H1 (cell line): ENCODE measurements at regions not wholly inside any gene's neighbourhood (a gene's known extent, or its start where the extent isn't known, plus 50 kb on each side); places are given as distances from the start of the nearest gene placed in this dataset.

Experiments
- ATF3 ChIP-seq: IDR thresholded peaks from 2 replicates; pipeline ENCODE4 v1.6.1; 2011; ENCODE audit warnings: low read depth, mild to moderate bottlenecking, low read length; ENCODE audit not compliant: insufficient read depth
- BCL11A ChIP-seq, 2 experiments: IDR thresholded peaks; one replicate each; pipeline ENCODE4 v1.6.1; 2011; ENCODE audit warnings: low read depth in 2 of 2, low read length in 2 of 2, mild to moderate bottlenecking in 2 of 2
- BRCA1 ChIP-seq: IDR thresholded peaks from 2 replicates; pipeline ENCODE4 v1.6.1; 2012; ENCODE audit warnings: low read depth, low read length, improper control_type of control experiment
- CEBPB ChIP-seq: IDR thresholded peaks from 2 replicates; pipeline ENCODE4 v1.6.1; 2012; ENCODE audit warnings: low read depth, low read length
- HDAC2 ChIP-seq, 2 experiments: fragments of 300-600 bp in 1 of 2; sonication (generic) in 1 of 2; IDR thresholded peaks; 2 replicates each; pipeline ENCODE4 v1.6.1; 2011 to 2012; ENCODE audit warnings: low read depth in 2 of 2, low read length in 2 of 2, mild to moderate bottlenecking in 2 of 2, moderate library complexity in 2 of 2, borderline replicate concordance in 1 of 2, inconsistent platforms in 1 of 2
- HDAC6 ChIP-seq: IDR thresholded peaks from one replicate; pipeline ENCODE4 v1.7.1; 2012; ENCODE audit warnings: low read depth, mild to moderate bottlenecking, inconsistent platforms, low read length, moderate library complexity
- NRF1 ChIP-seq: IDR thresholded peaks from 2 replicates; pipeline ENCODE4 v1.6.1; 2011; ENCODE audit warnings: mild to moderate bottlenecking, low read depth, low read length, improper control_type of control experiment
- POLR2A ChIP-seq, 2 experiments: IDR thresholded peaks; 1 replicate in 1 of 2; 2 replicates in 1 of 2; pipeline ENCODE4 v1.6.1; 2011; ENCODE audit warnings: low read depth in 2 of 2, low read length in 2 of 2, mild to moderate bottlenecking in 2 of 2; ENCODE audit errors: control extremely low read depth in 1 of 2
- POLR2AphosphoS5 ChIP-seq: IDR thresholded peaks from 2 replicates; pipeline ENCODE4 v1.6.1; 2011; ENCODE audit warnings: low read depth, low read length
- SIX5 ChIP-seq: IDR thresholded peaks from 2 replicates; pipeline ENCODE4 v1.6.1; 2011; ENCODE audit warnings: mild to moderate bottlenecking, low read depth, low read length
- SP2 ChIP-seq: IDR thresholded peaks from 2 replicates; pipeline ENCODE4 v1.6.1; 2012; ENCODE audit warnings: mild to moderate bottlenecking, low read length, inconsistent platforms
- SUZ12 ChIP-seq: fragments of 200-600 bp; sonication (generic); IDR thresholded peaks from 2 replicates; pipeline ENCODE4 v1.6.1; 2012; ENCODE audit warnings: mild to moderate bottlenecking, inconsistent platforms, low read length, moderate library complexity, mixed read lengths
- TF ChIP-seq, protein P1 (sequence below): fragments of 300-600 bp; sonication (generic); IDR thresholded peaks from 2 replicates; pipeline ENCODE4 v1.7.1; 2012; ENCODE audit warnings: low read length, moderate library complexity, mild to moderate bottlenecking, inconsistent platforms; ENCODE audit not compliant: insufficient replicate concordance

DNA sequence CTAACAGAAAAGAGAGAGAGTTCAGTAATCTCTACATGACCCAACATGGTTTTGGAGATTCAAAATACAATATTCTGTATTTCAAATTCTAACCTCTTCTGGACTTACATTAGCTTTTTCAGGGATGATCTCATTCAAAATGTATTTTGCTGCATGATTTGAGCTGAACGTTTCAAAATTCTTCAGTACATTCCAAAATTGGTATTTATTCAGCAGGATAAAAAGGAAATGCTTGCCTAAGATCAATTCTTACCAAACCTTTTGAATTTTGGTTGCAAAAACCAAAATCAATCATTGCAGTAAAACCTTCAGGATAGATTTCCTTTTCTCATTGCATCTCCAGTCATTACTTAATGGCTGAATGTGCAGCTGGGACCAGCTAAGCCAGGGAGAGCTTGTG, 1761.3 kb upstream of the SEL1L start (continued):
- TF ChIP-seq, protein P1, sequence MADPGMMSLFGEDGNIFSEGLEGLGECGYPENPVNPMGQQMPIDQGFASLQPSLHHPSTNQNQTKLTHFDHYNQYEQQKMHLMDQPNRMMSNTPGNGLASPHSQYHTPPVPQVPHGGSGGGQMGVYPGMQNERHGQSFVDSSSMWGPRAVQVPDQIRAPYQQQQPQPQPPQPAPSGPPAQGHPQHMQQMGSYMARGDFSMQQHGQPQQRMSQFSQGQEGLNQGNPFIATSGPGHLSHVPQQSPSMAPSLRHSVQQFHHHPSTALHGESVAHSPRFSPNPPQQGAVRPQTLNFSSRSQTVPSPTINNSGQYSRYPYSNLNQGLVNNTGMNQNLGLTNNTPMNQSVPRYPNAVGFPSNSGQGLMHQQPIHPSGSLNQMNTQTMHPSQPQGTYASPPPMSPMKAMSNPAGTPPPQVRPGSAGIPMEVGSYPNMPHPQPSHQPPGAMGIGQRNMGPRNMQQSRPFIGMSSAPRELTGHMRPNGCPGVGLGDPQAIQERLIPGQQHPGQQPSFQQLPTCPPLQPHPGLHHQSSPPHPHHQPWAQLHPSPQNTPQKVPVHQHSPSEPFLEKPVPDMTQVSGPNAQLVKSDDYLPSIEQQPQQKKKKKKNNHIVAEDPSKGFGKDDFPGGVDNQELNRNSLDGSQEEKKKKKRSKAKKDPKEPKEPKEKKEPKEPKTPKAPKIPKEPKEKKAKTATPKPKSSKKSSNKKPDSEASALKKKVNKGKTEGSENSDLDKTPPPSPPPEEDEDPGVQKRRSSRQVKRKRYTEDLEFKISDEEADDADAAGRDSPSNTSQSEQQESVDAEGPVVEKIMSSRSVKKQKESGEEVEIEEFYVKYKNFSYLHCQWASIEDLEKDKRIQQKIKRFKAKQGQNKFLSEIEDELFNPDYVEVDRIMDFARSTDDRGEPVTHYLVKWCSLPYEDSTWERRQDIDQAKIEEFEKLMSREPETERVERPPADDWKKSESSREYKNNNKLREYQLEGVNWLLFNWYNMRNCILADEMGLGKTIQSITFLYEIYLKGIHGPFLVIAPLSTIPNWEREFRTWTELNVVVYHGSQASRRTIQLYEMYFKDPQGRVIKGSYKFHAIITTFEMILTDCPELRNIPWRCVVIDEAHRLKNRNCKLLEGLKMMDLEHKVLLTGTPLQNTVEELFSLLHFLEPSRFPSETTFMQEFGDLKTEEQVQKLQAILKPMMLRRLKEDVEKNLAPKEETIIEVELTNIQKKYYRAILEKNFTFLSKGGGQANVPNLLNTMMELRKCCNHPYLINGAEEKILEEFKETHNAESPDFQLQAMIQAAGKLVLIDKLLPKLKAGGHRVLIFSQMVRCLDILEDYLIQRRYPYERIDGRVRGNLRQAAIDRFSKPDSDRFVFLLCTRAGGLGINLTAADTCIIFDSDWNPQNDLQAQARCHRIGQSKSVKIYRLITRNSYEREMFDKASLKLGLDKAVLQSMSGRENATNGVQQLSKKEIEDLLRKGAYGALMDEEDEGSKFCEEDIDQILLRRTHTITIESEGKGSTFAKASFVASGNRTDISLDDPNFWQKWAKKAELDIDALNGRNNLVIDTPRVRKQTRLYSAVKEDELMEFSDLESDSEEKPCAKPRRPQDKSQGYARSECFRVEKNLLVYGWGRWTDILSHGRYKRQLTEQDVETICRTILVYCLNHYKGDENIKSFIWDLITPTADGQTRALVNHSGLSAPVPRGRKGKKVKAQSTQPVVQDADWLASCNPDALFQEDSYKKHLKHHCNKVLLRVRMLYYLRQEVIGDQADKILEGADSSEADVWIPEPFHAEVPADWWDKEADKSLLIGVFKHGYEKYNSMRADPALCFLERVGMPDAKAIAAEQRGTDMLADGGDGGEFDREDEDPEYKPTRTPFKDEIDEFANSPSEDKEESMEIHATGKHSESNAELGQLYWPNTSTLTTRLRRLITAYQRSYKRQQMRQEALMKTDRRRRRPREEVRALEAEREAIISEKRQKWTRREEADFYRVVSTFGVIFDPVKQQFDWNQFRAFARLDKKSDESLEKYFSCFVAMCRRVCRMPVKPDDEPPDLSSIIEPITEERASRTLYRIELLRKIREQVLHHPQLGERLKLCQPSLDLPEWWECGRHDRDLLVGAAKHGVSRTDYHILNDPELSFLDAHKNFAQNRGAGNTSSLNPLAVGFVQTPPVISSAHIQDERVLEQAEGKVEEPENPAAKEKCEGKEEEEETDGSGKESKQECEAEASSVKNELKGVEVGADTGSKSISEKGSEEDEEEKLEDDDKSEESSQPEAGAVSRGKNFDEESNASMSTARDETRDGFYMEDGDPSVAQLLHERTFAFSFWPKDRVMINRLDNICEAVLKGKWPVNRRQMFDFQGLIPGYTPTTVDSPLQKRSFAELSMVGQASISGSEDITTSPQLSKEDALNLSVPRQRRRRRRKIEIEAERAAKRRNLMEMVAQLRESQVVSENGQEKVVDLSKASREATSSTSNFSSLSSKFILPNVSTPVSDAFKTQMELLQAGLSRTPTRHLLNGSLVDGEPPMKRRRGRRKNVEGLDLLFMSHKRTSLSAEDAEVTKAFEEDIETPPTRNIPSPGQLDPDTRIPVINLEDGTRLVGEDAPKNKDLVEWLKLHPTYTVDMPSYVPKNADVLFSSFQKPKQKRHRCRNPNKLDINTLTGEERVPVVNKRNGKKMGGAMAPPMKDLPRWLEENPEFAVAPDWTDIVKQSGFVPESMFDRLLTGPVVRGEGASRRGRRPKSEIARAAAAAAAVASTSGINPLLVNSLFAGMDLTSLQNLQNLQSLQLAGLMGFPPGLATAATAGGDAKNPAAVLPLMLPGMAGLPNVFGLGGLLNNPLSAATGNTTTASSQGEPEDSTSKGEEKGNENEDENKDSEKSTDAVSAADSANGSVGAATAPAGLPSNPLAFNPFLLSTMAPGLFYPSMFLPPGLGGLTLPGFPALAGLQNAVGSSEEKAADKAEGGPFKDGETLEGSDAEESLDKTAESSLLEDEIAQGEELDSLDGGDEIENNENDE: no peak
- TF ChIP-seq BCL11A (IDR thresholded peaks at IDR 0.05; ENCODE audit: low read depth in 2 of 2, low read length in 2 of 2): no peak
- TF ChIP-seq POLR2AphosphoS5: no peak
- no peak for TF ChIP-seq NRF1
- no peak for TF ChIP-seq SUZ12
- TF ChIP-seq BRCA1: no peak
- no peak for TF ChIP-seq ATF3
- TF ChIP-seq SIX5: no peak
- no peak for TF ChIP-seq CEBPB
- TF ChIP-seq POLR2A (IDR thresholded peaks at IDR 0.05; ENCODE audit: control extremely low read depth in 1 of 2, low read depth in 2 of 2, low read length in 2 of 2): no peak
- no peak for TF ChIP-seq HDAC2 (IDR thresholded peaks at IDR 0.05; ENCODE audit: borderline replicate concordance in 1 of 2, low read depth in 2 of 2, low read length in 2 of 2)
- TF ChIP-seq SP2: no peak
- no peak for TF ChIP-seq HDAC6
